GM18517 (cell line): ENCODE measurements at regions not wholly inside any gene's neighbourhood (a gene's known extent, or its start where the extent isn't known, plus 50 kb on each side); places are given as distances from the start of the nearest gene placed in this dataset.
"Not testable (repeated sequence)": the region's sequence is repeated elsewhere in the genome, so short reads cannot be mapped to it uniquely, and the experiment has no call there.

ENCODE experiments used
- ATAC-seq: cut with Tn5 transposase; IDR thresholded peaks from one replicate; pipeline ENCODE4 v1.9.1; 2021; ENCODE audit warnings: mild to moderate bottlenecking, moderate library complexity; ENCODE audit not compliant: unreplicated experiment

GRCh38 chrX:5314148-5314547, 914.5 kb downstream of the NLGN4X start:
- ATAC-seq, result no peak

DNA sequence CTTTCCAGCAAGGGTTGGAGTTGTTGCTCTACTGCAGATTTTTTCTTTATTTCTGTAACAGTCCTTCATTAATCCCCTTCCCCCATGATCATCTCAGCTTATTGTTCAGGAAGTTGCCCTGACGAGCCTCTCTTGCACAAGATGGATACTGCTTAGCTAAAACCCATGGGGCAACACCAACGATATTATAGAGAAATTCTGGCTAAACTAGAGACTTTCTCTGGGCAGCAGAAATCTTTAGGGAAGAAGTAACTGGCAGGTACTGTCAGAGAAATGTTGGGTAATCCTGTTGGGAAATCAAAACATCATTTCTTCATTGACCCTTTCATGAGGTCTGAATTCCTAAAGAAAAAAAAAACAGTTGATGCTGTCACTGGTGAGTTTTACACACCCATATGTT, 921.3 kb downstream of the NLGN4X start:
- no peak for ATAC-seq

- no peak for ATAC-seq
Observed at GRCh38 chrX:5306654-5307121, 922.0 kb downstream of the NLGN4X start.

DNA sequence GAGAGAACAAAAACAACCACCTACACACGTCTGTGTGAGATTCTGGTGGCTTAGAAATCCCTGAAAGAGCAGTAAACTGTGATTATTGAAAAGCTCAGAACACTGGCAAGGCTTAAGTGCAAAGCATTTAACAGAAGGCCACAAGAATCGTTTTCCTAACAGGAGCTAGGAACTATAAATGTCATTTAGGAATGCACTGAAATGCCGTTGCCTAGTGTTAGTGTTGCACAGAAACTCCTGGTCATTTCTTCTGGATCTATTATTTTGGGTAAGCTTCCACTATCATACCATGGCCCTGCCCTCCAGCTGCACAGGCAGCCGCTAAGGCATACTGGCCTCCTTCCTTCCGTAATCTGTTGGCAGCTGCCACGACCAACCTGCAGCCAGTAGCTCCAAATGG, 923.2 kb downstream of the NLGN4X start:
- ATAC-seq, result no peak

DNA sequence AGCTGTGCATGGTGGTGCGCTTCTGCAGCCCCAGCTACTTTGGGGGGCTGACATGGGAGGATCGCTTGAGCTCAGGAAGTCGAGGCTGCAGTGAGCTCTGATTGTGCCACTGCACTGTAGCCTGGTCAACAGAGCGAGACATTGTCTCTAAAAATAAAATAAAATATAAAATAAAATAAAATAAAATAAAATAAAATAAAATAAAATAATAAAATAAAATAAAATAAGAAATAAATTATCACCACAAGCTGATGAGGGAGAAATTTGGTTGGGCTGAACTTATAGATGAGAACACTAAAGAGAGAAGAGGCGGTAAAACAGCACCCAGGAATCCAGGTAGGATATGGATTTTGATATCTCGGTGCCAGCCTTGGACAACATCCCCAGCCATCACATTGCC, 933.7 kb downstream of the NLGN4X start:
- ATAC-seq, result no peak

DNA sequence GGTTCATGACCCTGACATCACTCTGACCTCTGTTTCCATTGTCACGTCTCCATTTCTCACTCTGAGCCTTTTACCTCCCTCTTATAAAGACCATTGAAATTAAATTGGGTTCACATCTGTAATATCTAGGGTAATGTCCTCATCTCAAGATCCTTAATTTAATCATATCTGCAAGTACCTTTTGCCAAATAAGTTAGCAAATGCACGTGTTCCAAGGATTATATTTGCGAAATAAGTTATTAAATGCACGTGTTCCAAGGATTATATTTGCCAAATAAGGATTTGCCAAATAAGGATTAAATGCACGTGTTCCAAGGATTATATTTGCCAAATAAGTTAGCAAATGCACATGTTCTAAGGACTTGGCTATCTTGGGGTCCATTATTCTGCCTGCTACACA, 938.0 kb downstream of the NLGN4X start:
- ATAC-seq, result no peak

DNA sequence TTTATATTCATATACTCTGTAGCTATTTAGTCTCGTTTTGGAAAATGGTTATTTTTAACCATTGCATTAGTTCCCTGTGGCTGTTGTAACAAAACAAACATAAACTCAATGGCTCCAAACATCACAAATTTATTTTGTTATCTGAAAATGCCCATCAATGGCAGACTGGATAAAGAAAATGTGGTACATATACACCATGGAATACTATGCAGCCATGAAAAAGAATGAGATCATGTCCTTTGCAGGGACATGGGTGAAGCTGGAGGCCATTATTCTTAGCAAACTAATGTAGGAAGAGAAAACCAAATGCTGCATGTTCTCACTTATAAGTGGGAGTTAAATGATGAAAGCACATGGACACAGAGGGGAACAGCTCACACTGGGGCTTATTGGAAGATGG, 938.7 kb downstream of the NLGN4X start:
- ATAC-seq, result not testable (repeated sequence)

GRCh38 chrX:5278908-5279307, 949.8 kb downstream of the NLGN4X start:
- ATAC-seq, result no peak

- no peak for ATAC-seq
Observed at GRCh38 chrX:5265324-5265850, 963.3 kb downstream of the NLGN4X start.

- no peak for ATAC-seq
Observed at GRCh38 chrX:5250106-5250505, 978.6 kb downstream of the NLGN4X start.

GRCh38 chrX:5242091-5242790, 986.4 kb downstream of the NLGN4X start:
- no peak for ATAC-seq

GRCh38 chrX:5236749-5237148, 991.9 kb downstream of the NLGN4X start:
- ATAC-seq, result no peak

- ATAC-seq, result no peak
Observed at GRCh38 chrX:5236096-5236495, 992.6 kb downstream of the NLGN4X start.

GRCh38 chrX:5233830-5234229, 994.8 kb downstream of the NLGN4X start:
- no peak for ATAC-seq

DNA sequence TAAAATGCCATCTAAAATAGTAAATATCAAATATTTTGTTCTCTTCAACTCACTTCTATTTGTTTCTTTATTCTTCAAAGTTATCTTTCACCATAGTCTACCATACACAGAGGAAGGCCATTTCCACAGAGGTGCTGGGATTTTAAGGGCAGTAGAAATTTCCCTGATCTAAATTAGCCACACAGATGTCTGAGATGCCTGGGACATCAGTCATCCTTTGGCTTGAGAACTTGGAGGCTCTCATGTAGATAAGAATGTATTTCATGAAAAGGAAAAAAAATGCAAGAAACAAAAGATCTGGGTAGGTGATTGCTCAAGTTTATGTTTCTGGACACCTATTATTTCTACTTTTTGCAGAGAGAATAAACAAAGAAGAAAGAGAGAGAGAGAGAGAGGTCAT, 1008.2 kb downstream of the NLGN4X start:
- no peak for ATAC-seq

GRCh38 chrX:5194806-5195205, 1033.9 kb downstream of the NLGN4X start:
- ATAC-seq, result no peak

DNA sequence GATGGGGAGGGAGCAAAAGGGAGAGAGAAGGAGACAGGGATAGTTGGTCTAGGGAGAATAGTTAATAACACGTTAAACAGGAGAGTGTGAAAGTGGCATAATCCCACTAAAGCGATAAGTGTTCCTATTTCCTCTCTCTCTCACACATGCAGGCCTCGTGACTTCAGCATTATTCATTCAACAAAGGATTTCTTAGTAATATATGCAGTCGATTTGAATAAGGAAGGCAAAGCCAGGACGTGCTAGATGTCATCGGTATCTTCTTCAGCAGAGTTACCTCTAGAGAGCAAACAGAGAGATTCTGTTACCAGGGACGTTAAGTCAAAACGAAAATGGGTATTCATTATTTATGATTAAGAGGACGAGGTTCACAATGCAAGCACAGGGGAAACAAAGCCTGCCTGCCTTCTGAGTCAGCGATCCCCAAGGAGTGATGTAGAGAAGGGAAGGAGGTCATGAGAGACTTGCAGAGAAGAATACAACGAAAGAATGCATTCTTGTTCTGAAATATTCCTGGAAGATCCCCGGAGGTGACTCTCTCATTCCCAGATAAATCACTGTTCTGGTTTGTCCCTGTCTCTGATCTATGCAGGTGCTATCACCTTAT, 1048.4 kb downstream of the NLGN4X start:
- no peak for ATAC-seq

- ATAC-seq, result no peak
Observed at GRCh38 chrX:5176766-5177165, 1051.9 kb downstream of the NLGN4X start.

GRCh38 chrX:5163663-5164062, 1065.0 kb downstream of the NLGN4X start:
- no peak for ATAC-seq

DNA sequence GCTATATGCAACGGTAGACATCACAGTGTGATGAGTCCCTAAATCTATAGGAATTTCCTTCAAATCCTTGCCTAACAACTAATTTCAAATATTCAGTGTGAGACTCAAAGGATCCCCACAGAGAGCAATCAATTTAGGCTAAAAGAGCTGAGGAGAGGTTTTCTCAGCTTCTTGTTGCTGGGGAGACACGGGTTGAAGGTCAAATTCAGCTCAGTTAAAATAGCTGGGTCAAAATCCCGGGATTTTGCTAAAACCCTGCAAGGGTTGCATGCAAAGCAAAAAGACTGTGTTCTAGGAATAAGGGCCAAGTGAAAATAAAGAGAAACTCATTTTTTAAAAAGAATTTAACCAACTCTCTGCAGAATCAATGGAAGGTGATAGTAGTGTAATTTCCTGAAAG, 1073.4 kb downstream of the NLGN4X start:
- no peak for ATAC-seq

DNA sequence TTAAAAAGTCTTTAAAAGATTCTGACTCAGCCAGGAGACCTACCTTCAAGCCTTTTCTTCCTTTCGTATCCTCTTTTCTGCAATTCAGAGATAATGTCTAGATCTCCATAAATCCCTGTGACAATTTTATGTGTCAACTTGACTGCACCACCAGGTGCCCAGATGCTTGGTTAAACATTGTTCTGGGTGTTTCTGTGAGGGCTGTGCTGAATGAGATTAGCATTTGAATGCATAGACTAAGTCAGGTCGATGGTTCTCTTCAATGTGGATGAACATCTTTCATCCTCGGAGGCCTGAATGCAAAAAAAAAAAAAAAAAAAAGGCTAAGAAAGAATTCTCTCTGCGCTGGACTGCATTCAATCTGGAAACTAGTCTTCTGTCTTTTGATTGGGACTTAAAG, 1082.7 kb downstream of the NLGN4X start:
- no peak for ATAC-seq

DNA sequence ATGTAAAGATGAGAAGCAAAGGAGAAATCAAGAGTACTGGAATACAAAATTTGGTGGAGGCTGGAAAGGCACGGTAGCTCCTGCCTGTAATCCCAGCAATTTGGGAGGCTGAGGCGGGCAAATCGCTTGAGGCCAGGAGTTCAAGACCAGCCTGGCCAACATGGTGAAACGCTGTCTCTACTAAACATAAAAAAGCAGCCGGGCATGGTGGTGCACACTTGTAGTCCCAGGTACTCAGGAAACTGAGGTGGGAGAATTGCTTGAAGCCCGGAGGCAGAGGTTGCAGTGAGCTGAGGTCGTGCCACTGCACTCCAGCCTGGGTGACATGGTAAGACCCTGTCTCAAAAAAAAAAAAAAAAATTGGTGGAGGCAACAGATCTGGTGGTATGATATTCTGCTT, 1086.0 kb downstream of the NLGN4X start:
- no peak for ATAC-seq
